SK-N-MC (cell line): ENCODE measurements at regions not wholly inside any gene's neighbourhood (a gene's known extent, or its start where the extent isn't known, plus 50 kb on each side); places are given as distances from the start of the nearest gene placed in this dataset.

ENCODE experiments used
- DNase-seq: peaks from one replicate; pipeline ENCODE4 v3.0.0-alpha.2; 2011; ENCODE audit warnings: low read depth, low spot score
- H3K27ac ChIP-seq: fragments of 200-600 bp; sonication (generic); 2 replicates; pipeline ENCODE4 v1.5.1; 2016; ENCODE audit warnings: mixed run types
- H3K36me3 ChIP-seq: fragments of 200-600 bp; sonication (generic); 2 replicates; pipeline ENCODE4 v1.6.1; 2017; ENCODE audit warnings: antibody characterized with exemption, low read length, mixed read lengths; ENCODE audit not compliant: insufficient read depth
- H3K4me3 ChIP-seq: fragments of 200-600 bp; sonication (generic); 2 replicates; pipeline ENCODE4 v1.5.1; 2016
- H3K9ac ChIP-seq: fragments of 200-600 bp; sonication (generic); 2 replicates; pipeline ENCODE4 v1.8.0; 2017; ENCODE audit warnings: mixed run types, mixed read lengths; ENCODE audit not compliant: insufficient read length
- H3K9me3 ChIP-seq: fragments of 200-600 bp; sonication (generic); 2 replicates; pipeline ENCODE4 v1.6.1; 2017; ENCODE audit warnings: low read depth, mild to moderate bottlenecking, antibody characterized with exemption, low read length, moderate library complexity, mixed read lengths
- EZH2 ChIP-seq: fragments of 200-600 bp; sonication (generic); IDR thresholded peaks from one replicate; pipeline ENCODE4 v1.6.1; 2017; ENCODE audit warnings: antibody characterized with exemption
- FOXP2 ChIP-seq: optimal IDR thresholded peaks from 2 replicates; pipeline ENCODE3; 2011; ENCODE audit warnings: mild to moderate bottlenecking, moderate library complexity; ENCODE audit not compliant: insufficient read depth; ENCODE audit errors: extremely low read length, control extremely low read depth
- POLR2AphosphoS5 ChIP-seq: IDR thresholded peaks from 2 replicates; pipeline ENCODE4 v1.6.1; 2012; ENCODE audit warnings: mild to moderate bottlenecking, low read depth, low read length, borderline replicate concordance

DNA sequence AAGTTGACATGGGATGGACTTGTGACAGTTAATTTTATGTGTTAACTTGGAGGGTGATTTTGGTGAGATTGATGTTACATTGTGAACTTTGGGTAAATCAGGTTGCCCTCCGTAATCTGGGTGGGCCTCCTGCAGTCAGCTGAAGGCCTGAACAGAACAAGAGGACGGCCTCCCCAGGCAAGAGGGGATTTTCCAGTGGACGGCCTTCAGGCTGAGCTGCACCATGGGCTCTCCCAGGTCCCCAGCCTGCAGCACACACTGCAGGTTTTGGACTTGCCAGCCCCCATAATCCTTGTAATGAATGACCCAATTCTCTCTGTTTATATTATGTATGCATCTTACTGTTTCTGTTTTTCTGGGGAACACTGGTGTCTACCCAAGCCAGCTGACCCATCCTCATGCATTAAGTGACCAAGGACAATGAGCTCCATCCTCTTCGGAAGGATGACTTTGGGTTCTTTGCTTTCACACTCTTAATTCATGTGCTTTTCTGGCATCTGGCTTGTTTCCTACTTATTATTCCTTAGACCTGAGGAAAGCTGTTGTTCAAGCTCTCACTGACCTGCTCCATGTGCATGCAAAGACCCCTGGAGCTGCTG, 64.2 kb downstream of the DACT2 start:
- Histone ChIP-seq H3K9ac (no peak overlapping the region), H3K4me3 (no peak overlapping the region), H3K9me3 (no peaks in the 10 kb centered on the region), H3K27ac (no peak overlapping the region), H3K36me3 (no peaks in the 10 kb centered on the region)
- DNase-seq = no peak
- TF ChIP-seq POLR2AphosphoS5 = no peak
- no peak for TF ChIP-seq FOXP2
- no peak for TF ChIP-seq EZH2

GRCh38 chr6:168252267-168252666, 67.3 kb downstream of the DACT2 start:
- TF ChIP-seq EZH2 (no peak), FOXP2 (no peak), POLR2AphosphoS5 (no peak)
- DNase-seq = no peak

DNA sequence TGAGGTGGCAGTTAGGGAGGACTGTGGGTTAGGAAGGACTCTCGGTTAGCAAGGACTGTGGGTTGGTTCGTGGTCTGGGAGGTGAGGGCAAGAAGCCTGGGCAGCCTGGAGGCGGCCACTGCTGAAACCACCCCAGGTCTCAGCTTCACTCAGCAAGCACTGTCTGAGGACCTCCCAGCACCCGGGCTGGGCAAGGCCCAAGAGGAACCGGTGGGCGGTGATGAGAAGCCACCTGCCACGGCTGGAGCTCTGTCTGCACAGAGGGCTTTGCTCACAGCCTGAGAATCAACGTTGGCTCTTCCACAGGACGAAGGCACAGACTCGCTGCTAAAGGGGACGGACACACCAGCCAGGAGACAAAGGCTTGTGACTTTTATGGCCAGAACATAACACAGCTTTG, 69.3 kb downstream of the DACT2 start:
- Histone ChIP-seq H3K9ac (no peak overlapping the region), H3K27ac (no peak overlapping the region), H3K9me3 (no peaks in the 10 kb centered on the region), H3K4me3 (no peak overlapping the region), H3K36me3 (no peaks in the 10 kb centered on the region)
- TF ChIP-seq POLR2AphosphoS5 (no peak), FOXP2 (no peak), EZH2 (no peak)
- DNase-seq = no peak

More at GRCh38 chr6:168252267-168252666, 67.3 kb downstream of the DACT2 start:
- Histone ChIP-seq H3K4me3 (no peak overlapping the region), H3K9ac (no peak overlapping the region), H3K9me3 (no peaks in the 10 kb centered on the region), H3K36me3 (no peaks in the 10 kb centered on the region), H3K27ac (no peak overlapping the region)

- DNase-seq = no peak
- Histone ChIP-seq H3K27ac (no peak overlapping the region), H3K9me3 (no peaks in the 10 kb centered on the region), H3K36me3 (no peaks in the 10 kb centered on the region), H3K9ac (no peak overlapping the region), H3K4me3 (no peak overlapping the region)
- TF ChIP-seq EZH2 = no peak
- TF ChIP-seq POLR2AphosphoS5 = no peak
- TF ChIP-seq FOXP2 = no peak
These were observed 69.8 kb downstream of the DACT2 start for GRCh38 chr6:168249746-168250145.

DNA sequence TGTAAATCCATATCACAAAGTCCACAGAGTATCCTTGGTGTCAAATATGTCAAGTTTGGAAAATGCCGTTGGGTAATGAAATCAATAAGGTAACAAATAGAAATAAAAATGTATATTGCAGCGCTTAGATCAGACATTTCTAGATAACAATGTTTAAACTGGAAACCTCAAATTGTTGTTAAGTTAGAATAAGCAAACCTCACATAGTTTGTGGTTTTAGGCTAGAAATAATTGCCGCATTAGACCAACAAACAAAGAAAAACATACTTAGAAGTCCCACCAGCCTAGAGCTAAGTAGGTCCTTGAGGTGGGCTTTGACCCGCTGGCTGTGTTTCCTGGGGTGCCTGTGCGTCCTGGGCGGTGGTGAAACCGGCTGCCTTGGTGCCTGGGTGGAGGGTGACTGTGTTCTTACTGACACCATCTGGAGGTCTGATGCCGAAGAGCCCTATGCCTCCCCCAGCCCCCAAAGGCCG, 71.4 kb downstream of the DACT2 start:
- TF ChIP-seq FOXP2 (no peak), EZH2 (no peak), POLR2AphosphoS5 (no peak)
- no peaks in the 10 kb centered on the region for H3K9me3 ChIP-seq
- peak overlapping the region; percentile 70 for H3K4me3 ChIP-seq
- no peak for DNase-seq
- H3K9ac ChIP-seq = no peak overlapping the region
- no peaks in the 10 kb centered on the region for H3K36me3 ChIP-seq
- no peak overlapping the region for H3K27ac ChIP-seq

GRCh38 chr6:168247443-168248147, 72.0 kb downstream of the DACT2 start:
- Histone ChIP-seq H3K9me3 (no peaks in the 10 kb centered on the region), H3K9ac (no peak overlapping the region), H3K36me3 (no peaks in the 10 kb centered on the region), H3K27ac (peak overlapping the region; percentile 70; the same call in 1 of the 2 replicates), H3K4me3 (peak overlapping the region; percentile 70)
- TF ChIP-seq POLR2AphosphoS5 (peak; percentile 53; the same call in 1 of the 2 replicates), FOXP2 (peak; percentile 7), EZH2 (no peak)
- DNase-seq = peak; percentile 70

DNA sequence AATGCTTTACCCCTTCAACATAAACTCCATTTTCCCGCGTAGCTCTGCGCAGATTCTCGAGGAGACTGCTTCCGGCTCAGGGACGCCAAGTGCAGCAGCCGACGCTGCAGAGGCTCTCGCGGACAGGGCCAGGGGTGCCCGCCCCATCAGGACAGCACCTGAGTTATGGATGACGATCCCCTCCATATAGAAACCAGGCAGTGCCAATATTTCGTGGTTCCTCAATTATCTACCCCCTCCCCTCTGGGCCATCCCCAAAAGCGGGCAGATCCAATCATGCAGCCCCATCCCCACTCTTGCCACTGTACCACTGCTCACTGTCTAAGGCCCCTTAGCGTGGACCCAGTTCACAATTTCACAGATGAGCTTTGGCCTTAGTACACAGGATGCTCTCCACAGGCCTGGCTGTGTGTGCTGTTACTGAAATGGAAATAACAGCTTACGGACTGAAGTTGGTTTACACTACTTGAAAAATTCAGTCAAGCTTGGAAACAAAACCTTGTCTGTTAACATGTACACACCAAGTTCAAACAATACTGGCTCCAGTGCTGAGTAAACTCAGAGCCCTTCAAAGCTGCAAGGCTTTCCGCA, 74.5 kb downstream of the DACT2 start:
- Histone ChIP-seq H3K9ac (no peak overlapping the region), H3K27ac (no peak overlapping the region), H3K36me3 (no peaks in the 10 kb centered on the region), H3K4me3 (no peak overlapping the region), H3K9me3 (no peaks in the 10 kb centered on the region)
- DNase-seq = no peak
- TF ChIP-seq POLR2AphosphoS5 = no peak
- no peak for TF ChIP-seq FOXP2
- no peak for TF ChIP-seq EZH2

GRCh38 chr6:168243812-168244376, 75.7 kb downstream of the DACT2 start:
- no peak overlapping the region for H3K27ac ChIP-seq
- DNase-seq = no peak
- no peak for TF ChIP-seq EZH2
- no peak for TF ChIP-seq FOXP2
- TF ChIP-seq POLR2AphosphoS5 = no peak

More at GRCh38 chr6:168243812-168244376, 75.7 kb downstream of the DACT2 start:
- no peak overlapping the region for H3K9ac ChIP-seq
- H3K9me3 ChIP-seq = no peaks in the 10 kb centered on the region
- no peaks in the 10 kb centered on the region for H3K36me3 ChIP-seq
- H3K4me3 ChIP-seq = no peak overlapping the region
